HEK293 (cell line): ENCODE measurements at regions not wholly inside any gene's neighbourhood (a gene's known extent, or its start where the extent isn't known, plus 50 kb on each side); places are given as distances from the start of the nearest gene placed in this dataset.
"Not testable (repeated sequence)": the region's sequence is repeated elsewhere in the genome, so short reads cannot be mapped to it uniquely, and the experiment has no call there.

Experiments used
- CTCF ChIA-PET: fragments of 350-600 bp; formaldehyde crosslinking; extraction: SDS; loops from one replicate; lab custom pipeline; 2021; ENCODE audit warnings: antibody characterized with exemption; lab: Yijun Ruan, JAX
- POLR2A ChIA-PET: fragments of 300-600 bp; formaldehyde crosslinking; extraction: SDS; loops from one replicate; lab custom pipeline; 2020; ENCODE audit warnings: antibody characterized with exemption, inconsistent platforms; lab: Yijun Ruan, JAX
- H3K27ac ChIP-seq: fragments of 200-500 bp; sonication (Bioruptor generic); 2 replicates; pipeline ENCODE4 v1.5.1; 2014; ENCODE audit warnings: low read depth, low read length, control low read depth, inconsistent platforms; ENCODE audit errors: extremely low read depth
- H3K36me3 ChIP-seq, 2 experiments: fragments of 200-500 bp in 1 of 2; sonication (Bioruptor generic) in 1 of 2; 1 replicate in 1 of 2; 2 replicates in 1 of 2; pipeline ENCODE4 v1.5.1; 2014 to 2017; ENCODE audit warnings: inconsistent platforms in 2 of 2, low read length in 2 of 2; ENCODE audit not compliant: control insufficient read depth in 2 of 2, insufficient read depth in 1 of 2
- H3K4me1 ChIP-seq: fragments of 200-500 bp; sonication (Bioruptor generic); 2 replicates; pipeline ENCODE4 v1.5.1; 2014; ENCODE audit warnings: mild to moderate bottlenecking, low read length, inconsistent platforms; ENCODE audit not compliant: control insufficient read depth, insufficient read depth
- H3K4me3 ChIP-seq: 2 replicates; pipeline ENCODE4 v1.5.1; 2011; ENCODE audit warnings: low read depth, mild to moderate bottlenecking, control low read depth, low read length, moderate library complexity
- H3K9me3 ChIP-seq: fragments of 200-500 bp; sonication (Bioruptor generic); 2 replicates; pipeline ENCODE4 v1.5.1; 2014; ENCODE audit warnings: low read depth, low read length, inconsistent platforms; ENCODE audit not compliant: control insufficient read depth, insufficient read depth
- HOXA7 ChIP-seq: sonication (generic); formaldehyde crosslinking; IDR thresholded peaks from 2 replicates; pipeline ENCODE4 v1.8.1; 2022; ENCODE audit warnings: missing genetic modification reagents, borderline replicate concordance
- SCRT2 ChIP-seq: fragments of 450-650 bp; formaldehyde crosslinking; IDR thresholded peaks from 2 replicates; pipeline ENCODE4 v1.5.1; 2016; ENCODE audit warnings: missing biosample characterization, missing genetic modification characterization
- YY2 ChIP-seq: fragments of 450-650 bp; formaldehyde crosslinking; IDR thresholded peaks from 2 replicates; pipeline ENCODE4 v1.5.1; 2016; ENCODE audit warnings: missing biosample characterization, missing genetic modification characterization
- ZIC2 ChIP-seq: fragments of 450-650 bp; formaldehyde crosslinking; IDR thresholded peaks from 2 replicates; pipeline ENCODE4 v1.5.1; 2016; ENCODE audit warnings: missing biosample characterization, missing genetic modification characterization
- ZNF138 ChIP-seq: fragments of 450-650 bp; formaldehyde crosslinking; IDR thresholded peaks from 2 replicates; pipeline ENCODE4 v1.5.1; 2016; ENCODE audit warnings: missing biosample characterization, missing genetic modification characterization, borderline replicate concordance
- ZNF148 ChIP-seq: fragments of 450-650 bp; formaldehyde crosslinking; IDR thresholded peaks from 2 replicates; pipeline ENCODE4 v1.5.0; 2017; ENCODE audit warnings: missing biosample characterization, missing genetic modification characterization, borderline replicate concordance
- ZNF184 ChIP-seq: fragments of 450-650 bp; IDR thresholded peaks from 2 replicates; pipeline ENCODE4 v1.5.1; 2018; ENCODE audit warnings: missing biosample characterization, mild to moderate bottlenecking, missing genetic modification characterization
- ZNF510 ChIP-seq: fragments of 450-650 bp; formaldehyde crosslinking; IDR thresholded peaks from 2 replicates; pipeline ENCODE4 v1.5.1; 2018; ENCODE audit warnings: mild to moderate bottlenecking, missing genetic modification characterization, missing biosample characterization; ENCODE audit not compliant: insufficient replicate concordance
- ZNF654 ChIP-seq: fragments of 450-650 bp; formaldehyde crosslinking; IDR thresholded peaks from 2 replicates; pipeline ENCODE4 v1.5.1; 2016; ENCODE audit warnings: low read depth, missing biosample characterization, missing genetic modification characterization
- ZSCAN4 ChIP-seq: fragments of 450-650 bp; formaldehyde crosslinking; IDR thresholded peaks from 2 replicates; pipeline ENCODE4 v1.5.1; 2017; ENCODE audit warnings: missing biosample characterization, missing genetic modification characterization
- TF ChIP-seq, protein P1 (sequence below): fragments of 450-650 bp; formaldehyde crosslinking; IDR thresholded peaks from 2 replicates; pipeline ENCODE4 v1.5.1; 2016; ENCODE audit warnings: missing biosample characterization, missing genetic modification characterization
- TF ChIP-seq, protein P2 (sequence below): fragments of 450-650 bp; IDR thresholded peaks from 2 replicates; pipeline ENCODE4 v1.5.1; 2018; ENCODE audit warnings: missing biosample characterization, mild to moderate bottlenecking, missing genetic modification characterization

- peak; percentile 61 for TF ChIP-seq ZNF654 (tag by site-specific recombination)
- H3K36me3 ChIP-seq, H3K4me3 ChIP-seq, H3K27ac ChIP-seq, H3K4me1 ChIP-seq, POLR2A ChIA-PET, H3K9me3 ChIP-seq: not testable (repeated sequence)
- CTCF ChIA-PET, result interaction anchor here (0.9 to 9.7 kb wide), 8 partner anchors 30 to 335 kb away, joined by 3 to 114 read pairs (median 6); no protein-coding TSS in a partner anchor
These were observed 153.5 kb upstream of the CHL1 start for GRCh38 chr3:42871-43744.

GRCh38 chr3:44028-44676 is 152.4 kb upstream of the CHL1 start:
- no peaks in the 10 kb centered on the region for H3K4me1 ChIP-seq
- TF ChIP-seq SCRT2 (tag by site-specific recombination) (no peak), ZSCAN4 (tag by site-specific recombination) (peak; percentile 88)
- CTCF ChIA-PET, result interaction anchor here (0.6 to 9.7 kb wide), 4 partner anchors 29 to 331 kb away, joined by 3 to 114 read pairs (median 4); no protein-coding TSS in a partner anchor
- no peak overlapping the region for H3K27ac ChIP-seq
- POLR2A ChIA-PET, result interaction anchor here (0.5 kb wide), 1 partner anchor 150 kb away, joined by 3 read pairs; no protein-coding TSS in a partner anchor
- H3K36me3 ChIP-seq, result no peaks in the 10 kb centered on the region
- H3K9me3 ChIP-seq, result no peaks in the 10 kb centered on the region
- H3K4me3 ChIP-seq, result no peak overlapping the region

- H3K36me3 ChIP-seq, H3K4me3 ChIP-seq, POLR2A ChIA-PET, H3K9me3 ChIP-seq, H3K27ac ChIP-seq, H3K4me1 ChIP-seq: not testable (repeated sequence)
- CTCF ChIA-PET, result interaction anchor here (1.8 to 9.7 kb wide), 2 partner anchors 28 to 307 kb away, joined by 3 to 114 read pairs; no protein-coding TSS in a partner anchor
These were observed 151.6 kb upstream of the CHL1 start for GRCh38 chr3:44941-45340.

GRCh38 chr3:46576-46975 is 150.0 kb upstream of the CHL1 start:
- ChIA-PET POLR2A (no interaction called here), CTCF (interaction anchor here (9.7 kb wide), 1 partner anchor 306 kb away, joined by 114 read pairs; no protein-coding TSS in a partner anchor)
- no peak overlapping the region for H3K4me3 ChIP-seq
- H3K9me3 ChIP-seq, result no peaks in the 10 kb centered on the region
- no peak overlapping the region for H3K27ac ChIP-seq
- H3K4me1 ChIP-seq, result no peaks in the 10 kb centered on the region
- TF ChIP-seq ZSCAN4 (tag by site-specific recombination) (no peak), ZNF510 (tag by site-specific recombination) (no peak), ZIC2 (tag by site-specific recombination) (no peak), ZNF184 (tag by site-specific recombination) (no peak), HOXA7 (CRISPR knock-in tag) (no peak), ZNF138 (no peak), ZNF148 (no peak), YY2 (no peak)
- TF ChIP-seq, protein P1, sequence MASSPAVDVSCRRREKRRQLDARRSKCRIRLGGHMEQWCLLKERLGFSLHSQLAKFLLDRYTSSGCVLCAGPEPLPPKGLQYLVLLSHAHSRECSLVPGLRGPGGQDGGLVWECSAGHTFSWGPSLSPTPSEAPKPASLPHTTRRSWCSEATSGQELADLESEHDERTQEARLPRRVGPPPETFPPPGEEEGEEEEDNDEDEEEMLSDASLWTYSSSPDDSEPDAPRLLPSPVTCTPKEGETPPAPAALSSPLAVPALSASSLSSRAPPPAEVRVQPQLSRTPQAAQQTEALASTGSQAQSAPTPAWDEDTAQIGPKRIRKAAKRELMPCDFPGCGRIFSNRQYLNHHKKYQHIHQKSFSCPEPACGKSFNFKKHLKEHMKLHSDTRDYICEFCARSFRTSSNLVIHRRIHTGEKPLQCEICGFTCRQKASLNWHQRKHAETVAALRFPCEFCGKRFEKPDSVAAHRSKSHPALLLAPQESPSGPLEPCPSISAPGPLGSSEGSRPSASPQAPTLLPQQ (tag by site-specific recombination), result no peak
- TF ChIP-seq, protein P2, sequence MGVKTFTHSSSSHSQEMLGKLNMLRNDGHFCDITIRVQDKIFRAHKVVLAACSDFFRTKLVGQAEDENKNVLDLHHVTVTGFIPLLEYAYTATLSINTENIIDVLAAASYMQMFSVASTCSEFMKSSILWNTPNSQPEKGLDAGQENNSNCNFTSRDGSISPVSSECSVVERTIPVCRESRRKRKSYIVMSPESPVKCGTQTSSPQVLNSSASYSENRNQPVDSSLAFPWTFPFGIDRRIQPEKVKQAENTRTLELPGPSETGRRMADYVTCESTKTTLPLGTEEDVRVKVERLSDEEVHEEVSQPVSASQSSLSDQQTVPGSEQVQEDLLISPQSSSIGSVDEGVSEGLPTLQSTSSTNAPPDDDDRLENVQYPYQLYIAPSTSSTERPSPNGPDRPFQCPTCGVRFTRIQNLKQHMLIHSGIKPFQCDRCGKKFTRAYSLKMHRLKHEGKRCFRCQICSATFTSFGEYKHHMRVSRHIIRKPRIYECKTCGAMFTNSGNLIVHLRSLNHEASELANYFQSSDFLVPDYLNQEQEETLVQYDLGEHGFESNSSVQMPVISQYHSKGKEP (tag by site-specific recombination), result no peak
- no peaks in the 10 kb centered on the region for H3K36me3 ChIP-seq

DNA sequence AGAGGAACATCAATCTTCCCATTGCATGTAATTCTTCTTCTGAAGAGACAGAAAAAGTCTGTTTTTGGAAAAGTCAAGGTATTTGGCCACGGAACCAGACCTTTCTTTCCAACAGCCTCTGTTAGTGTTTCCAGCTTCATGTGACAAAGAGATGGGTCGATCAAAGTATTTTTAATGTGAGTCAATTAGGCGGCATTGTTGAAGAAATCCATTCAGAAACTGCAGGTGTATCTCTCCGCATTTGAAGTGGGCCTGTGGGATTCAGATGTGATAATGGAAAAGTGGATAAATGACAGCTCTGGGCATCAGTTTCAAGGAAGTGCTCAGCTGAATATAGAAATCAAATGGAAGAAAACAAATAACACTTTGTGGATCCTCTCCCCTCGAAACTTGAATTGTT is 143.1 kb upstream of the CHL1 start:
- CTCF ChIA-PET, result interaction anchor here (0.7 to 1.4 kb wide), 2 partner anchors 20 to 301 kb away, joined by 3 to 6 read pairs; no protein-coding TSS in a partner anchor
- POLR2A ChIA-PET, H3K27ac ChIP-seq: not testable (repeated sequence)

More for the DNA sequence above, 143.1 kb upstream of the CHL1 start:
- not testable (repeated sequence) for H3K4me3 ChIP-seq, H3K9me3 ChIP-seq, H3K36me3 ChIP-seq, H3K4me1 ChIP-seq
